Stomach (tissue), 4 donors: ENCODE measurements at regions not wholly inside any gene's neighbourhood (a gene's known extent, or its start where the extent isn't known, plus 50 kb on each side); places are given as distances from the start of the nearest gene placed in this dataset.

Experiments used
- POLR2AphosphoS5 ChIP-seq, 3 donors: sonication (generic); formaldehyde crosslinking; IDR thresholded peaks; one replicate each; pipeline ENCODE4 v1.6.1; 2016; ENCODE audit warnings: antibody characterized with exemption in 3 of 3
- TF ChIP-seq, protein P1 (sequence below), 7 experiments: fragments of 450-650 bp in 4 of 7; fragments of 200-600 bp in 3 of 7; sonication (generic) in 3 of 7; IDR thresholded peaks; one replicate each; pipeline ENCODE4 v1.5.1; 2016 to 2019; ENCODE audit warnings: antibody characterized with exemption in 7 of 7, control low read depth in 2 of 7, mild to moderate bottlenecking in 1 of 7

DNA sequence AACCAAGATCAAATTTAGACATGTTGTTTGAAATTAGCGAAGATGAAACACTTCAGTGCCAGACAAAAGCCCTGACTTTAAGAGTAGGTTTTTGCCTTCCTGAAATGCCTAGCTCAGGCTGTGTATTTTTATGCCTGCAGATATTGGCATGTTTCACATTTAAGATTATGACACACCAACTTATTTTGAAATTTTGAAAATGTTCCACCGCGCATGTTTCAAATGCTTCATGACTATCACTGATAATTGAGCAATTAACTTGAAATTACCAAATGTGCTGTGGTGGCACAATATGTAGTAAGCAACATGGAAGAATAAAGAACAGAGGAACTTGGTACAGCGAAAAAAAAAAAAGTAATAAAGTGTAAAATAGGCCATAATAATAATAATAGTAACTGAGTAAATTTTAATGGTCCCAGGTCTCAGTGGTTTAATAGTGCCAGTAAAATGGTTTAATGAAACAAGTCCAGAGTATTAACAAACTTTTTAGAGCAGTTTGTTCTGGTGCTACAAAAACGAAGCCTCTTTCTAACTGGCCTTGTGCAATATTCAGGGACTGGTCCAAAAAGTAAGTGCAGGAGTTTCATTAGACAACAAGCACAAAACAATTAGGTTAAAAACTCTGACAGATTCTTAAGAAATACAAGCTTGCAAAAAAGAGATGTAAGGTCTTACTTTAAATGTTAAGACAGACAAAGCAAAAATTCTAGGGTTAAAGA lies 112.5 kb upstream of the SOX6 start:
- TF ChIP-seq, protein P1, sequence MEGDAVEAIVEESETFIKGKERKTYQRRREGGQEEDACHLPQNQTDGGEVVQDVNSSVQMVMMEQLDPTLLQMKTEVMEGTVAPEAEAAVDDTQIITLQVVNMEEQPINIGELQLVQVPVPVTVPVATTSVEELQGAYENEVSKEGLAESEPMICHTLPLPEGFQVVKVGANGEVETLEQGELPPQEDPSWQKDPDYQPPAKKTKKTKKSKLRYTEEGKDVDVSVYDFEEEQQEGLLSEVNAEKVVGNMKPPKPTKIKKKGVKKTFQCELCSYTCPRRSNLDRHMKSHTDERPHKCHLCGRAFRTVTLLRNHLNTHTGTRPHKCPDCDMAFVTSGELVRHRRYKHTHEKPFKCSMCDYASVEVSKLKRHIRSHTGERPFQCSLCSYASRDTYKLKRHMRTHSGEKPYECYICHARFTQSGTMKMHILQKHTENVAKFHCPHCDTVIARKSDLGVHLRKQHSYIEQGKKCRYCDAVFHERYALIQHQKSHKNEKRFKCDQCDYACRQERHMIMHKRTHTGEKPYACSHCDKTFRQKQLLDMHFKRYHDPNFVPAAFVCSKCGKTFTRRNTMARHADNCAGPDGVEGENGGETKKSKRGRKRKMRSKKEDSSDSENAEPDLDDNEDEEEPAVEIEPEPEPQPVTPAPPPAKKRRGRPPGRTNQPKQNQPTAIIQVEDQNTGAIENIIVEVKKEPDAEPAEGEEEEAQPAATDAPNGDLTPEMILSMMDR (IDR thresholded peaks at IDR 0.05): no peak
- no peak for TF ChIP-seq POLR2AphosphoS5 (IDR thresholded peaks at IDR 0.05)
